A673 (cell line): ENCODE measurements at regions not wholly inside any gene's neighbourhood (a gene's known extent, or its start where the extent isn't known, plus 50 kb on each side); places are given as distances from the start of the nearest gene placed in this dataset.

Experiments used
- BruUV-seq: library from RNA; stranded (reverse); fragments of 400-500 nt; replicated peaks from 2 replicates; lab custom pipeline; 2021; lab: Mats Ljungman, UMichigan
- CTCF ChIA-PET: fragments of 300-600 bp; sonication (Branson Sonifier 250); formaldehyde crosslinking; loops from one replicate; lab custom pipeline; 2022; ENCODE audit warnings: antibody characterized with exemption; lab: Charles Lee
- POLR2A ChIA-PET: fragments of 300-600 bp; sonication (Branson Sonifier 250); formaldehyde crosslinking; loops from one replicate; lab custom pipeline; 2022; ENCODE audit warnings: antibody characterized with exemption; ENCODE audit not compliant: low non-redundant PET; lab: Charles Lee
- DNase-seq: peaks from one replicate; pipeline ENCODE4 v3.0.0-alpha.2; 2015; ENCODE audit warnings: low spot score
- H3K27ac ChIP-seq: fragments of 200-600 bp; sonication (generic); 2 replicates; pipeline ENCODE4 v1.5.1; 2016; ENCODE audit warnings: mixed run types, low read depth, mild to moderate bottlenecking, mixed read lengths, antibody characterized with exemption, low read length; ENCODE audit not compliant: poor library complexity, severe bottlenecking
- H3K27me3 ChIP-seq: fragments of 200-600 bp; sonication (generic); replicated peaks from 2 replicates; pipeline ENCODE4 v1.6.1; 2017; ENCODE audit warnings: mixed run types, low read depth, mild to moderate bottlenecking, mixed read lengths, antibody characterized with exemption, low read length; ENCODE audit not compliant: insufficient read depth, poor library complexity
- H3K36me3 ChIP-seq: fragments of 200-600 bp; sonication (generic); 2 replicates; pipeline ENCODE4 v1.6.1; 2016; ENCODE audit warnings: mixed run types, mild to moderate bottlenecking, mixed read lengths, antibody characterized with exemption, low read length; ENCODE audit not compliant: insufficient read depth, poor library complexity, severe bottlenecking
- H3K4me1 ChIP-seq: fragments of 200-600 bp; sonication (generic); 2 replicates; pipeline ENCODE4 v1.6.1; 2017; ENCODE audit warnings: mixed run types, mild to moderate bottlenecking, mixed read lengths, antibody characterized with exemption, low read length; ENCODE audit not compliant: insufficient read depth, poor library complexity, severe bottlenecking
- H3K4me3 ChIP-seq: fragments of 200-600 bp; sonication (generic); 2 replicates; pipeline ENCODE4 v1.5.1; 2016; ENCODE audit warnings: low read depth, mixed run types, mild to moderate bottlenecking, mixed read lengths, low read length; ENCODE audit not compliant: poor library complexity, severe bottlenecking
- H3K9me3 ChIP-seq: fragments of 200-600 bp; sonication (generic); 2 replicates; pipeline ENCODE4 v1.6.1; 2016; ENCODE audit warnings: mixed run types, low read depth, mild to moderate bottlenecking, mixed read lengths, antibody characterized with exemption, low read length; ENCODE audit not compliant: poor library complexity, severe bottlenecking
- CTCF ChIP-seq: fragments of 300-800, 200-600 bp; sonication (generic); conservative IDR thresholded peaks from 2 replicates; pipeline ENCODE4 v1.5.1; 2017; ENCODE audit warnings: low read depth, mild to moderate bottlenecking, antibody characterized with exemption, low read length, moderate library complexity, mixed read lengths
- EZH2 ChIP-seq: fragments of 200-600 bp; sonication (generic); IDR thresholded peaks from 2 replicates; pipeline ENCODE4 v1.6.1; 2017; ENCODE audit warnings: borderline replicate concordance, low read depth, mild to moderate bottlenecking, mixed read lengths, antibody characterized with exemption, low read length; ENCODE audit not compliant: poor library complexity, severe bottlenecking
- intact Hi-C: fragments of 100-400 bp; cut with micrococcal nuclease; formaldehyde crosslinking; loops from one replicate; pipeline ENCODE4 v1.10.0; 2022; ENCODE audit not compliant: unreplicated experiment

- H3K4me3 ChIP-seq: no peak overlapping the region
- ChIA-PET POLR2A (no interaction called here), CTCF (no interaction called here)
- intact Hi-C loops: no loop called here
- no peaks in the 10 kb centered on the region for H3K27me3 ChIP-seq
- no peak overlapping the region for H3K27ac ChIP-seq
- TF ChIP-seq EZH2 (no peak), CTCF (no peak)
- BruUV-seq: no TSS peak
- no peak for DNase-seq
- no peaks in the 10 kb centered on the region for H3K36me3 ChIP-seq
- H3K4me1 ChIP-seq: peaks cover 14% of the 10 kb centered on the region
- no peaks in the 10 kb centered on the region for H3K9me3 ChIP-seq
These were observed 729.0 kb downstream of the FAM181B start for GRCh38 chr11:82004537-82005213.

- Histone ChIP-seq H3K9me3 (no peaks in the 10 kb centered on the region), H3K27ac (no peak overlapping the region), H3K4me1 (peaks cover 14% of the 10 kb centered on the region), H3K36me3 (no peaks in the 10 kb centered on the region), H3K27me3 (no peaks in the 10 kb centered on the region), H3K4me3 (no peak overlapping the region)
- ChIA-PET POLR2A (interaction anchor here (0.7 kb wide), 1 partner anchor 15 kb away, joined by 3 read pairs; no protein-coding TSS in a partner anchor), CTCF (no interaction called here)
- intact Hi-C loops: no loop called here
- no TSS peak for BruUV-seq
- TF ChIP-seq EZH2: no peak
- TF ChIP-seq CTCF: no peak
- peak; percentile 86 for DNase-seq
These were observed 729.8 kb downstream of the FAM181B start for GRCh38 chr11:82003671-82004515.

GRCh38 chr11:82003024-82003423 lies 730.6 kb downstream of the FAM181B start:
- ChIA-PET CTCF (interaction anchor here (0.6 kb wide), 1 partner anchor 380 kb away, joined by 6 read pairs; no protein-coding TSS in a partner anchor), POLR2A (no interaction called here)
- no peak for TF ChIP-seq EZH2
- TF ChIP-seq CTCF: no peak
- Histone ChIP-seq H3K9me3 (no peaks in the 10 kb centered on the region), H3K4me1 (peaks cover 14% of the 10 kb centered on the region), H3K27ac (no peak overlapping the region), H3K36me3 (no peaks in the 10 kb centered on the region), H3K27me3 (no peaks in the 10 kb centered on the region), H3K4me3 (no peak overlapping the region)
- DNase-seq: no peak
- BruUV-seq: no TSS peak
- intact Hi-C loops: no loop called here
